Astrocyte of the cerebellum (primary cell): ENCODE measurements at regions not wholly inside any gene's neighbourhood (a gene's known extent, or its start where the extent isn't known, plus 50 kb on each side); places are given as distances from the start of the nearest gene placed in this dataset.

Experiments
- DNase-seq: peaks from one replicate; pipeline ENCODE4 v3.0.0-alpha.2; 2011; ENCODE audit warnings: low read depth
- H3K4me3 ChIP-seq: 2 replicates; pipeline ENCODE4 v1.5.1; 2011; ENCODE audit warnings: mild to moderate bottlenecking, low read depth, low read length, moderate library complexity
- in situ Hi-C: cut with HindIII; loops from 2 replicates; pipeline ENCODE4 v1.10.0; 2017; ENCODE audit warnings: low sequenced_read_pairs
- TF ChIP-seq, protein P1 (sequence below): IDR thresholded peaks from 2 replicates; pipeline ENCODE4 v1.5.1; 2012; ENCODE audit warnings: low read length, low read depth, moderate library complexity, mild to moderate bottlenecking; ENCODE audit errors: missing control alignments

DNA sequence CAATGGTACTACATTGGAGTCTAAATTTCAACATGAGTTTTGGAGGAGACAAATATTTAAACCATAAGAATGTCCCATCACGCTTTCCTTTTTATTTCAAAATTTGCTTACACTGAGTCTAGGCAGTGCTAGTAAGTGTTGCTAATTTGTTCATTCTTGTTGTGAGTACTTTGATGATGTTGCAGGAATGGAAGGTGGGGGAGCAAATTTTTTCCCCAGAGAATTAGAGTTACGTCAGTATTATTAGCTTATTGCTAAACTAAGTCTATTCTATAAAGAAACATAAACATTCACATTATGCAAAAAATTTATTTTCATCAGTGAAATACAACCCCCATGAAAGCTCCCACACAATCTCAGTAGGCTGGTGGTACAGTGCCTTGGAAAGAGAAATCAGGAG, 88.0 kb downstream of the BLID start:
- no peak overlapping the region for H3K4me3 ChIP-seq
- no peak for DNase-seq
- in situ Hi-C loops = no loop called here
- TF ChIP-seq, protein P1, sequence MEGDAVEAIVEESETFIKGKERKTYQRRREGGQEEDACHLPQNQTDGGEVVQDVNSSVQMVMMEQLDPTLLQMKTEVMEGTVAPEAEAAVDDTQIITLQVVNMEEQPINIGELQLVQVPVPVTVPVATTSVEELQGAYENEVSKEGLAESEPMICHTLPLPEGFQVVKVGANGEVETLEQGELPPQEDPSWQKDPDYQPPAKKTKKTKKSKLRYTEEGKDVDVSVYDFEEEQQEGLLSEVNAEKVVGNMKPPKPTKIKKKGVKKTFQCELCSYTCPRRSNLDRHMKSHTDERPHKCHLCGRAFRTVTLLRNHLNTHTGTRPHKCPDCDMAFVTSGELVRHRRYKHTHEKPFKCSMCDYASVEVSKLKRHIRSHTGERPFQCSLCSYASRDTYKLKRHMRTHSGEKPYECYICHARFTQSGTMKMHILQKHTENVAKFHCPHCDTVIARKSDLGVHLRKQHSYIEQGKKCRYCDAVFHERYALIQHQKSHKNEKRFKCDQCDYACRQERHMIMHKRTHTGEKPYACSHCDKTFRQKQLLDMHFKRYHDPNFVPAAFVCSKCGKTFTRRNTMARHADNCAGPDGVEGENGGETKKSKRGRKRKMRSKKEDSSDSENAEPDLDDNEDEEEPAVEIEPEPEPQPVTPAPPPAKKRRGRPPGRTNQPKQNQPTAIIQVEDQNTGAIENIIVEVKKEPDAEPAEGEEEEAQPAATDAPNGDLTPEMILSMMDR = no peak

DNA sequence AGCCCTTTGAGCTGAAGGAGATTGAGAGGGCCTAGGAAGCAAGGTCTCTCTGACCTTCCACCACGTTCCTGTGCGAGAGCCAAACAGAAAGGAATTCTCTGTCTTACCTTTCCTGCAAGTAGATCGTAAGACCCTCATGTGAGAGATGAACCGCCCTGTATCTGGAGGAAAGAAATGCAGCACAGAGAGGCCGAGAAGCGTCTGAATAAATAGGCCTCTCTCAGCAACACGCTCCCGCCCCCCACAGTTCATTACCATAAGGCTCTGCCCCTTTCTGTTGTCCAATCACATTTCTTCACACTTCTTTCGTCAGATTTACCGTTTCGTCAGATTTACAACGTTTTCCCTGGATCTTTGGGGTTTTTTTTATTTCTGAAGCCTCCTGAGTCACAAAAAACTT, 90.3 kb downstream of the BLID start:
- TF ChIP-seq, protein P1 = no peak
- DNase-seq = no peak
- H3K4me3 ChIP-seq = no peak overlapping the region
- in situ Hi-C loops = no loop called here

- in situ Hi-C loops = no loop called here
- TF ChIP-seq, protein P1 = no peak
- no peak overlapping the region for H3K4me3 ChIP-seq
- no peak for DNase-seq
These were observed 91.7 kb downstream of the BLID start for GRCh38 chr11:122024278-122024677.

DNA sequence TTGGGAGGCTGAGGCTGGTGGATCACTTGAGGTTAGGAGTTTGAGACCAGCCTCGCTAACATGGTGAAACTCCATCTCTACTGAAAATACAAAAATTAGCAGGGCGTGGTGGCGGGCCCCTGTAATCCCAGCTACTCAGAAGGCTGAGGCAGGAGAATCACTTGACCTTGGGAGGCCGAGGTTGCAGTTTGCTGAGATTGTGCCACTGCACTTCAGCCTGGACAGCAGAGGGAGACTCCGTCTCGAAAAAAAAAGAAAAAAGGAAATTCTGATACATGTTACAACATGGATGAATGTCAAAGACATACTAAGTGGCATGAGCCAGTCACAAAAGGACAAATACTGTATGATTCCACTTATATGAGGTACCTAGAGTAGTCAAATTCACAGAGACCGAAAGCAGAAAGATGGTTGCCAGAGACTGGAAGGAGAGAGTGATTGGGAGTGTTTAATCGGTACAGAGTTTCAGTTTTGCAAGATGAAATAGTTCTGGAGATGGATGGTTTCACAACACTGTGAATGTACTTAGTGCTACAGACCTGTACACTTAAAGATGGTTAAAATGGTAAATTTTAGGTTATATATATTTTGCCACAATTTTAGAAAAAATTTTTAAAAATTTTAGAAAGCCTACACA, 92.3 kb downstream of the BLID start:
- TF ChIP-seq, protein P1 = peak; percentile 4
- in situ Hi-C loops = no loop called here
- H3K4me3 ChIP-seq = no peak overlapping the region
- DNase-seq = no peak

- in situ Hi-C loops = no loop called here
- no peak for DNase-seq
- TF ChIP-seq, protein P1 = no peak
- no peak overlapping the region for H3K4me3 ChIP-seq
These were observed 93.4 kb downstream of the BLID start for GRCh38 chr11:122022646-122023045.

DNA sequence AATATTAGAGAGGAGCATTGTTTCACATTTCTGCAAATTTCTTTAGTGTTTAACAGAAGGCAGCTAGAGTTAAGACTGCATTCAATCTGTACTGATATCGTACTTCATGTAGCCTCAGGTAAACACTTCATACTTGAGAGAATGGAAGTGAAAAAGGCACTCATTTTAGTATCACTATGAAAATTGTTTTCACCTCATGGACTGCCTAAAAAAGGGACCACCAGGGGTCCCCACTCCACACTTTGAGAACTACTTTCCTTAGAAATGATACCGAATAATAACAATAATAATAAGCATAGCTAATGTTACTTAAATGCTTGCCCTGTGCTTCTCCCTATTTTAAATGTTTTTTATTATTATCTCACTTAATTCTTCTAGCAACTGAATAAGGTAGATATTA, 95.1 kb downstream of the BLID start:
- no peak for DNase-seq
- TF ChIP-seq, protein P1 = peak; percentile 59
- in situ Hi-C loops = no loop called here
- H3K4me3 ChIP-seq = no peak overlapping the region
